MM.1S (cell line): ENCODE measurements at regions not wholly inside any gene's neighbourhood (a gene's known extent, or its start where the extent isn't known, plus 50 kb on each side); places are given as distances from the start of the nearest gene placed in this dataset.

Experiments
- DNase-seq: peaks from one replicate; pipeline ENCODE4 v3.0.0-alpha.2; 2015
- H2AFZ ChIP-seq: fragments of 300-600 bp; sonication (generic); 2 replicates; pipeline ENCODE4 v1.6.0; 2016; ENCODE audit warnings: antibody characterized with exemption, low read length
- H3F3A ChIP-seq: fragments of 300-600 bp; sonication (generic); 2 replicates; pipeline ENCODE4 v1.6.1; 2016; ENCODE audit warnings: mild to moderate bottlenecking, antibody characterized with exemption, low read length, moderate library complexity, mixed read lengths; ENCODE audit not compliant: insufficient read depth
- H3K27ac ChIP-seq: fragments of 300-600 bp; sonication (generic); 2 replicates; pipeline ENCODE4 v1.5.1; 2016; ENCODE audit warnings: mild to moderate bottlenecking, low read length
- H3K27me3 ChIP-seq: fragments of 300-600 bp; sonication (generic); replicated peaks from 2 replicates; pipeline ENCODE4 v1.6.0; 2016; ENCODE audit warnings: low read length; ENCODE audit not compliant: insufficient read depth
- H3K36me3 ChIP-seq: fragments of 300-600 bp; sonication (generic); replicated peaks from 2 replicates; pipeline ENCODE4 v1.6.1; 2016; ENCODE audit warnings: mild to moderate bottlenecking, low read length, mixed read lengths; ENCODE audit not compliant: insufficient read depth
- H3K4me1 ChIP-seq: fragments of 300-600 bp; sonication (generic); 2 replicates; pipeline ENCODE4 v1.6.1; 2016; ENCODE audit warnings: low read length, mixed read lengths
- H3K4me2 ChIP-seq: fragments of 300-600 bp; sonication (generic); 2 replicates; pipeline ENCODE4 v1.6.0; 2016; ENCODE audit warnings: low read depth, low read length
- H3K4me3 ChIP-seq: fragments of 300-600 bp; sonication (generic); 2 replicates; pipeline ENCODE4 v1.5.1; 2016; ENCODE audit warnings: low read length, mixed read lengths
- H3K79me2 ChIP-seq: fragments of 300-600 bp; sonication (generic); 2 replicates; pipeline ENCODE4 v1.6.1; 2016; ENCODE audit warnings: mixed run types, low read length, mixed read lengths
- H3K9ac ChIP-seq: fragments of 300-600 bp; sonication (generic); 2 replicates; pipeline ENCODE4 v1.6.1; 2016; ENCODE audit warnings: low read length, mixed read lengths
- H3K9me2 ChIP-seq: fragments of 300-600 bp; sonication (generic); replicated peaks from 2 replicates; pipeline ENCODE4 v1.6.1; 2016; ENCODE audit warnings: mild to moderate bottlenecking, low read length, mixed read lengths; ENCODE audit not compliant: insufficient read depth
- H3K9me3 ChIP-seq: fragments of 300-600 bp; sonication (generic); replicated peaks from 2 replicates; pipeline ENCODE4 v1.6.1; 2016; ENCODE audit warnings: mild to moderate bottlenecking, low read length, mixed read lengths; ENCODE audit not compliant: insufficient read depth
- H4K20me1 ChIP-seq: fragments of 300-600 bp; sonication (generic); 2 replicates; pipeline ENCODE4 v1.6.1; 2016; ENCODE audit warnings: mild to moderate bottlenecking, low read length, moderate library complexity, mixed read lengths; ENCODE audit not compliant: insufficient read depth
- CTCF ChIP-seq: fragments of 300-600 bp; sonication (generic); IDR thresholded peaks from 2 replicates; pipeline ENCODE4 v1.5.1; 2016; ENCODE audit warnings: antibody characterized with exemption, low read length, mixed read lengths
- EZH2 ChIP-seq: fragments of 300-600 bp; sonication (generic); optimal IDR thresholded peaks from 2 replicates; pipeline ENCODE3; 2017; ENCODE audit warnings: low read depth, mild to moderate bottlenecking, antibody characterized with exemption, low read length, mixed read lengths
- EZH2phosphoT487 ChIP-seq: fragments of 300-600 bp; sonication (generic); IDR thresholded peaks from 2 replicates; pipeline ENCODE4 v1.6.1; 2018; ENCODE audit warnings: antibody characterized with exemption, low read length

- Histone ChIP-seq H3K9me3 (no peaks in the 10 kb centered on the region), H3K27ac (no peak overlapping the region), H3K9ac (no peak overlapping the region), H3F3A (no peaks in the 10 kb centered on the region), H3K36me3 (no peaks in the 10 kb centered on the region), H3K9me2 (no peaks in the 10 kb centered on the region), H3K4me2 (no peak overlapping the region), H3K27me3 (no peaks in the 10 kb centered on the region), H4K20me1 (no peaks in the 10 kb centered on the region), H3K4me1 (no peaks in the 10 kb centered on the region), H3K79me2 (no peaks in the 10 kb centered on the region), H2AFZ (no peak overlapping the region), H3K4me3 (no peak overlapping the region)
- DNase-seq, result no peak
- TF ChIP-seq CTCF (no peak), EZH2 (no peak), EZH2phosphoT487 (no peak)
Measured at GRCh38 chr2:215657844-215658243, 222.0 kb upstream of the FN1 start.

- no peak overlapping the region for H2AFZ ChIP-seq
- no peaks in the 10 kb centered on the region for H3K27me3 ChIP-seq
- TF ChIP-seq EZH2phosphoT487 (no peak), CTCF (no peak), EZH2 (no peak)
- H3K9ac ChIP-seq, result no peak overlapping the region
- H3K4me2 ChIP-seq, result no peak overlapping the region
- no peaks in the 10 kb centered on the region for H3K36me3 ChIP-seq
- H3K79me2 ChIP-seq, result no peaks in the 10 kb centered on the region
- H3K27ac ChIP-seq, result no peak overlapping the region
- H3K9me2 ChIP-seq, result no peaks in the 10 kb centered on the region
- H3K9me3 ChIP-seq, result no peaks in the 10 kb centered on the region
- no peaks in the 10 kb centered on the region for H4K20me1 ChIP-seq
- no peak overlapping the region for H3K4me3 ChIP-seq
- no peaks in the 10 kb centered on the region for H3K4me1 ChIP-seq
- DNase-seq, result no peak
- H3F3A ChIP-seq, result no peaks in the 10 kb centered on the region
Measured at GRCh38 chr2:215654148-215654819, 218.4 kb upstream of the FN1 start.

GRCh38 chr2:215653344-215654030, 217.6 kb upstream of the FN1 start:
- Histone ChIP-seq H4K20me1 (no peaks in the 10 kb centered on the region), H3K4me3 (no peak overlapping the region), H2AFZ (no peak overlapping the region), H3K27ac (no peak overlapping the region), H3K27me3 (no peaks in the 10 kb centered on the region), H3K9me3 (no peaks in the 10 kb centered on the region), H3K9me2 (no peaks in the 10 kb centered on the region), H3F3A (no peaks in the 10 kb centered on the region), H3K36me3 (no peaks in the 10 kb centered on the region), H3K9ac (no peak overlapping the region), H3K4me2 (no peak overlapping the region), H3K79me2 (no peaks in the 10 kb centered on the region), H3K4me1 (no peaks in the 10 kb centered on the region)
- TF ChIP-seq CTCF, result no peak
- TF ChIP-seq EZH2, result no peak
- no peak for TF ChIP-seq EZH2phosphoT487
- DNase-seq, result no peak
